T-cell (primary cell): ENCODE measurements at regions not wholly inside any gene's neighbourhood (a gene's known extent, or its start where the extent isn't known, plus 50 kb on each side); places are given as distances from the start of the nearest gene placed in this dataset.

Experiments
- ATAC-seq, 4 experiments: fragments of 200-7000 bp in 3 of 4; fragments of 150-1000 bp in 1 of 4; cut with Tn5 transposase; replicated peaks in 1 of 4; 1 replicate in 3 of 4; 2 replicates in 1 of 4; pipeline ENCODE4 v1.10.0; 2021; ENCODE audit warnings: moderate library complexity in 3 of 4, mild to moderate bottlenecking in 2 of 4, moderate number of reproducible peaks in 1 of 4
- CTCF ChIA-PET, 2 donors: fragments of 300-600 bp; sonication (Branson Sonifier 250); formaldehyde crosslinking; loops; one replicate each; lab custom pipeline; 2022; ENCODE audit warnings: antibody characterized with exemption in 2 of 2; lab: Charles Lee
- POLR2A ChIA-PET, 2 donors: fragments of 300-600 bp; sonication (Branson Sonifier 250); formaldehyde crosslinking; loops; one replicate each; lab custom pipeline; 2022; ENCODE audit warnings: antibody characterized with exemption in 2 of 2; lab: Charles Lee
- DNase-seq, 35 experiments: peaks; one replicate each; pipeline versions ENCODE4 v3.0.0 to v3.0.0-alpha.2; 2013 to 2023
- H3K27ac ChIP-seq: one replicate; pipeline ENCODE4 v1.5.1; 2013; ENCODE audit warnings: low read length
- H3K27me3 ChIP-seq, 2 experiments: replicated peaks in 1 of 2; 1 replicate in 1 of 2; 2 replicates in 1 of 2; pipeline versions ENCODE4 v1.6.1 to v1.7.0; 2013; ENCODE audit warnings: low read length in 1 of 2, mixed read lengths in 1 of 2; ENCODE audit not compliant: control insufficient read depth in 2 of 2, insufficient read depth in 2 of 2; ENCODE audit errors: extremely low read depth in 1 of 2
- H3K36me3 ChIP-seq, 2 donors: 1 replicate in 1 of 2; 2 replicates in 1 of 2; pipeline versions ENCODE4 v1.6.1 to v1.7.0; 2013; ENCODE audit warnings: low read length in 1 of 2; ENCODE audit not compliant: control insufficient read depth in 2 of 2, insufficient read depth in 1 of 2; ENCODE audit errors: extremely low read depth in 1 of 2
- H3K4me1 ChIP-seq, 2 experiments: 1 replicate in 1 of 2; 2 replicates in 1 of 2; pipeline versions ENCODE4 v1.6.1 to v1.7.0; 2013; ENCODE audit warnings: low read length in 2 of 2, mixed read lengths in 1 of 2; ENCODE audit not compliant: insufficient read depth in 2 of 2, control insufficient read depth in 1 of 2; ENCODE audit errors: extremely low read depth in 1 of 2
- H3K4me3 ChIP-seq, 2 donors: 1 replicate in 1 of 2; 2 replicates in 1 of 2; pipeline versions ENCODE4 v1.5.1 to v1.7.0; 2013; ENCODE audit warnings: mild to moderate bottlenecking in 2 of 2, low read length in 1 of 2, moderate library complexity in 1 of 2; ENCODE audit not compliant: control insufficient read depth in 1 of 2; ENCODE audit errors: extremely low read depth in 1 of 2
- H3K9me3 ChIP-seq: 2 replicates; pipeline ENCODE4 v1.7.0; 2013
- H3K27ac Mint-ChIP-seq, 2 donors: one replicate each; pipeline ENCODE4 v1.8.0; 2020 to 2021; ENCODE audit warnings: mild to moderate bottlenecking in 2 of 2, mixed read lengths in 2 of 2
- H3K27me3 Mint-ChIP-seq, 2 donors: one replicate each; pipeline ENCODE4 v1.8.0; 2021 to 2022; ENCODE audit warnings: mixed read lengths in 2 of 2
- H3K36me3 Mint-ChIP-seq: one replicate; pipeline ENCODE4 v1.8.0; 2021; ENCODE audit warnings: mixed read lengths
- H3K4me1 Mint-ChIP-seq, 3 donors: one replicate each; pipeline ENCODE4 v1.8.0; 2020 to 2022; ENCODE audit warnings: mixed read lengths in 3 of 3, mild to moderate bottlenecking in 1 of 3
- H3K4me3 Mint-ChIP-seq, 3 donors: one replicate each; pipeline ENCODE4 v1.8.0; 2020 to 2022; ENCODE audit warnings: mild to moderate bottlenecking in 3 of 3, mixed read lengths in 3 of 3, moderate library complexity in 3 of 3
- H3K9me3 Mint-ChIP-seq, 3 donors: one replicate each; pipeline ENCODE4 v1.8.0; 2020 to 2022; ENCODE audit warnings: mixed read lengths in 3 of 3
- WGBS: methylation state at CpG from one replicate; pipeline ENCODE4 v1.1.5; 2013; ENCODE audit warnings: missing lambda C conversion rate; ENCODE audit not compliant: insufficient coverage; 5-methylcytosine and 5-hydroxymethylcytosine counted together

DNA sequence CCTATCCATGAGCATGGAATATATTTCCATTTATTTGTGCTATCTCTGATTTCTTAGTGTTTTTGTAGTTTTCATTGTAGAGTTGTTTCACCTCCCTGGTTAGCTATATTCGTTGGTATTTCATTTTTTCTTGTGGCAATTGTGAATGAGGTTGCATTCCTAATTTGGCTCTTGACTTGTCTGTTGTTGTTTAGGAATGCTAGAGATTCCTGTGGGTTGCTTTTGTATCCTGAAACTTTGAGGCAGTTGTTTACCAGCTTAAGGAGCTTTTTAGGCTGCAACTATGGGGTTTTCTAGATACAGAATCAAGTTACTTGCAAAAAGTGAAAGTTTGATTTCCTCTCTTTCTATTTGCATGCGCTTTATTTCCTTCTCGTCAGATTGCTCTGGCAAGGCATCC lies 304.7 kb upstream of the GRM3 start:
- Histone ChIP-seq H3K27ac (no peak overlapping the region), H3K27me3 (no peaks in the 10 kb centered on the region), H3K36me3 (no peaks in the 10 kb centered on the region), H3K4me1 (no peaks in the 10 kb centered on the region), H3K9me3 (no peaks in the 10 kb centered on the region), H3K4me3 (no peak overlapping the region)
- Mint-ChIP-seq H3K4me1 (no peaks in the 10 kb centered on the region), H3K27ac (no peak overlapping the region), H3K27me3 (no peaks in the 10 kb centered on the region), H3K4me3 (no peak overlapping the region), H3K9me3 (peaks cover 4 to 7% (median 4%) of the 10 kb centered on the region in 3 donors), H3K36me3 (no peaks in the 10 kb centered on the region)
- ATAC-seq (no peak), DNase-seq (no peak)
- WGBS = no CpG with 5 or more reads among the region's 3 CpGs
- POLR2A ChIA-PET = no interaction called here
- CTCF ChIA-PET = no interaction called here

DNA sequence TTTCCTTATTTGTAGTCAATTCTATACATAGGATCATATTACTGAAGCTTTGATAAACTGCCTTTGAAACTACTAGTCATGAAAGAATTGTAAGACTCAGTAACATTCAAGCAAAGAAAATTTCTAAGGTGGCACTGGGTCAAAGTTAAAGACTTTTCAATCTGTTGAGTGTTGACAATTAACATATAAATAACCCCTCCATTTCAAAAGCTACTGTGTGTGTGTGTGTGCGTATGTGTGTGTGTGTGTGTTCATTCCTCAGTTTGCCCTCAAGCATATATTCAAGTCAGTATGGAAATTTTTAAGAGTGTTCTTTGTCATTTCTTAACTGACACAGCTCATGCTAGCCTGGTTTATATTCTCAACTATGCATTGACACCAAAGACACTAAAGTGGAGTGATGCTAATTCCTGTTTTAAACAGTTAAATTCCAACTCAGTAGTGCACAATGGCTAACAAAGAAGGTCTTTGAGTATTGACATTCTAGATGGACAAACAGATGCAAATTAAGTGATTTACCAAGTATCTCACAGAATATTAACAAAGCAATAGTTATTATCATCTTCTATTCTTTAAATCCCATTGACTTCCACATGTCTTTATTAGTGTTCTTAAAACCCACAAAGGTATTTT lies 314.8 kb upstream of the GRM3 start:
- Mint-ChIP-seq H3K27me3 (no peaks in the 10 kb centered on the region), H3K36me3 (no peaks in the 10 kb centered on the region), H3K4me3 (no peak overlapping the region), H3K4me1 (no peaks in the 10 kb centered on the region), H3K27ac (no peak overlapping the region), H3K9me3 (peaks cover 0 to 8% (median 2%) of the 10 kb centered on the region in 3 donors)
- ChIA-PET CTCF (no interaction called here), POLR2A (no interaction called here)
- no peak for ATAC-seq
- DNase-seq = no peak
- H3K9me3 ChIP-seq = no peaks in the 10 kb centered on the region
- no peaks in the 10 kb centered on the region for H3K4me1 ChIP-seq
- WGBS = no CpG with 5 or more reads among the region's 1 CpG
- H3K27ac ChIP-seq = no peak overlapping the region
- no peaks in the 10 kb centered on the region for H3K27me3 ChIP-seq
- H3K4me3 ChIP-seq = no peak overlapping the region
- H3K36me3 ChIP-seq = no peaks in the 10 kb centered on the region

DNA sequence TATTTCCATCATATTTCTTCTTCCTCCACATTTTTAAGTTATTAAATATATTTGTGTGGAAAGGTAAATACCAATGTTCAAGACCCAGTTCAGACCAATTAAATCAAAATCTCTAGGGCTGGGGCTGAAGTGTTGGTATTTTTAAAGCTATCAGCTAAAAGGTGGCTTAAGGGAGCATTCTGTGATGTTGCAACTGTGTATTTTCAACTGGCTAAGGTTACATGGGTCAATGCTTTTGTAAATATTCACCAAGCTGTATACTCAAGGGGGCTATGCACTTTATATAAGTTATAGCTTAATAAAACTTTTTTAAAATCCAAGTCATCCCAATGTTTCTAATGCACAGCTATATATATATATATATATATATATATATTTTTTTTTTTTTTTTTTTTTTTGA lies 316.9 kb upstream of the GRM3 start:
- H3K4me3 Mint-ChIP-seq = no peak overlapping the region
- no peaks in the 10 kb centered on the region for H3K36me3 Mint-ChIP-seq
- no peak for DNase-seq
- CTCF ChIA-PET = no interaction called here
- Histone ChIP-seq H3K4me1 (no peaks in the 10 kb centered on the region), H3K36me3 (no peaks in the 10 kb centered on the region), H3K4me3 (no peak overlapping the region), H3K27me3 (no peaks in the 10 kb centered on the region), H3K27ac (no peak overlapping the region), H3K9me3 (no peaks in the 10 kb centered on the region)
- no peaks in the 10 kb centered on the region for H3K27me3 Mint-ChIP-seq
- H3K9me3 Mint-ChIP-seq = peaks cover 0 to 11% (median 4%) of the 10 kb centered on the region in 3 donors
- ATAC-seq = no peak
- POLR2A ChIA-PET = no interaction called here
- H3K27ac Mint-ChIP-seq = no peak overlapping the region
- H3K4me1 Mint-ChIP-seq = no peaks in the 10 kb centered on the region

DNA sequence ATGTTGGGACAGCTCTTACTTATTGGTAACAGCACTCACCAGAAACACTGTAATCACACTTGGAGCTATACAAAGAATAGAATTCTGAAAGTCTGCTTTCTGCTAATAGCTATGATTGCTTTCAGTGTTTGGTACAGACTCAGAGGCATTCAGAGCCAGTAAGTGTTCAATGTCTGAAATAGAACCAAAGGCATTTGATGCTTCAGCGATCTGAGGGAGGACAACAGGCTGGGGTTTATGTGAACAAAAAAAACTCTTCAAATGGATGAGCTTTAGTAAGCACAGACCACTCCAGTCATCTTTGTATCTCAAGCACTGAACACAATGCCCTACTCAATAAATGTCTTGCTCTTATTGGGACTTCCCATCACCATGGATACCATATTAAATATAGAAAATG lies 322.8 kb upstream of the GRM3 start:
- ATAC-seq (no peak), DNase-seq (no peak)
- Mint-ChIP-seq H3K27me3 (no peaks in the 10 kb centered on the region), H3K9me3 (peaks cover 3 to 10% (median 5%) of the 10 kb centered on the region in 3 donors), H3K4me3 (no peak overlapping the region), H3K27ac (no peak overlapping the region), H3K36me3 (no peaks in the 10 kb centered on the region), H3K4me1 (no peaks in the 10 kb centered on the region)
- H3K9me3 ChIP-seq = no peaks in the 10 kb centered on the region
- WGBS = 100% methylated on average over 1 of the region's 1 CpG
- no peaks in the 10 kb centered on the region for H3K36me3 ChIP-seq
- ChIA-PET CTCF (no interaction called here), POLR2A (no interaction called here)
- no peaks in the 10 kb centered on the region for H3K4me1 ChIP-seq
- H3K27me3 ChIP-seq = no peaks in the 10 kb centered on the region
- H3K27ac ChIP-seq = no peak overlapping the region
- H3K4me3 ChIP-seq = no peak overlapping the region

DNA sequence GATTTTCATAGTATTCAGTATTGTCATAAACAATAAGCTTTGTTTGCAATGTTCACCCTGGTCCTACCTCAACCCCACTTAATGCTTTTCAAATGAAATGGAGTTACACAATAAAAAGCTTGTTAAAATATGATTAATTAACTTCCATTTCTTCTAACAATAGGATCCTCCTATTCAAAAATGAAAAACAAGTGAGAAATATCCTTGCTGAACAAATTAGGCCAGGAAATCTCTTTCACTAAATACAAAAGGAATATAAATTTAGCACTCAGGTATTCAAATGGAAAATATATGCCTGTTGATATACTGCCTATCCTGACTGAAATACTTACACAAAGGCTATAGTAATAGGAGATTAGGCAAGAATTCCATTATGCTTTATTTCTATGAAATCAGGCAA lies 323.4 kb upstream of the GRM3 start:
- no peaks in the 10 kb centered on the region for H3K36me3 Mint-ChIP-seq
- DNase-seq (no peak), ATAC-seq (no peak)
- peaks cover 3 to 11% (median 3%) of the 10 kb centered on the region in 3 donors for H3K9me3 Mint-ChIP-seq
- no peaks in the 10 kb centered on the region for H3K27me3 Mint-ChIP-seq
- H3K4me1 ChIP-seq = no peaks in the 10 kb centered on the region
- no peaks in the 10 kb centered on the region for H3K9me3 ChIP-seq
- no peaks in the 10 kb centered on the region for H3K27me3 ChIP-seq
- H3K4me3 ChIP-seq = no peak overlapping the region
- H3K36me3 ChIP-seq = no peaks in the 10 kb centered on the region
- no peak overlapping the region for H3K27ac Mint-ChIP-seq
- H3K27ac ChIP-seq = no peak overlapping the region
- ChIA-PET CTCF (no interaction called here), POLR2A (no interaction called here)
- H3K4me3 Mint-ChIP-seq = no peak overlapping the region
- no peaks in the 10 kb centered on the region for H3K4me1 Mint-ChIP-seq

DNA sequence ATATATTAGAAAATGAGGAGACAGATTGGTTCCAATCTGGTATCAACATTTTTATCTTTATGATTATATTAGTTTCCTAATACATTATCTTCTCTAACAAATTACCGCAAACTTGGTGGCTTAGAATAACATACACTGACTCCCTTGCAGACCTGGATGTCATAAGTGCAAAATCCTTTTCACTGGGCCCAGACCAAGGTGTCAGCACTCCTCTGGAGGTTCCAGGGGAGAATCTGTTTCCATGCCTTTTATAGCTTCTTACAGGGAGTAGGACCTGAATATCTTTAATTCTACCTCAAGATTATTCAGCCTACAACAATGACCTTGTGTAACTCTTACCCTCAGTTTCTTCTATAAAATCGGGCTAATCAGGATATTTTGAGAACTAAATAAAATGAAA lies 329.9 kb upstream of the GRM3 start:
- ChIA-PET POLR2A (no interaction called here), CTCF (no interaction called here)
- Histone ChIP-seq H3K9me3 (no peaks in the 10 kb centered on the region), H3K4me3 (no peak overlapping the region), H3K27me3 (no peaks in the 10 kb centered on the region), H3K4me1 (no peaks in the 10 kb centered on the region), H3K36me3 (no peaks in the 10 kb centered on the region), H3K27ac (no peak overlapping the region)
- Mint-ChIP-seq H3K27me3 (no peaks in the 10 kb centered on the region), H3K4me3 (no peak overlapping the region), H3K4me1 (no peaks in the 10 kb centered on the region), H3K9me3 (peaks cover 0 to 7% (median under 1%) of the 10 kb centered on the region in 3 donors), H3K27ac (no peak overlapping the region), H3K36me3 (no peaks in the 10 kb centered on the region)
- DNase-seq (no peak), ATAC-seq (no peak)
- no CpG with 5 or more reads among the region's 2 CpGs for WGBS

DNA sequence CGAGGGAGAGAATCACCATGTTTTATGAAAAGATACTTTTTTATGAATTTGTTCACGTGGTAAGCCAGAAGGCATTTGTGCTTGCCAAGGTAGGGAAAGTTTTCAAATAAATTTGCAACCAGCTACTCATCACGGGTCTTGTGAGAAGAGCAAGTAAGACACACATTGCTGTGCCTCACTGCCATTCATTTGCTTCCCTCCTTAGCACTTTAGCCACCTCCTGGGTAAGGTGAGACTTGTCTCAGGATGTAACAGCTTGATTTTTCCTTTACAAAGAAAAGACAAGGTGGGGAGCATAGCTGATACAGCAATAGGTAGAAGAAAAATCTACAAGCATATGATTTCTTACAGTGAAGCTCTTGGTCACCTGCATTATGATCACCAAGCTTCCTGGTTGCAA lies 342.4 kb upstream of the GRM3 start:
- no peak overlapping the region for H3K4me3 ChIP-seq
- H3K4me3 Mint-ChIP-seq = no peak overlapping the region
- H3K27me3 Mint-ChIP-seq = no peaks in the 10 kb centered on the region
- H3K9me3 ChIP-seq = no peaks in the 10 kb centered on the region
- no peaks in the 10 kb centered on the region for H3K27me3 ChIP-seq
- no peak overlapping the region for H3K27ac Mint-ChIP-seq
- H3K4me1 ChIP-seq = no peaks in the 10 kb centered on the region
- no peaks in the 10 kb centered on the region for H3K36me3 Mint-ChIP-seq
- POLR2A ChIA-PET = interaction anchor here in 1 of 2 donors (0.6 kb wide), 1 partner anchor 23 kb away, joined by 6 read pairs; no protein-coding TSS in a partner anchor
- H3K4me1 Mint-ChIP-seq = no peaks in the 10 kb centered on the region
- H3K9me3 Mint-ChIP-seq = peaks cover 4 to 7% (median 4%) of the 10 kb centered on the region in 3 donors
- WGBS = no CpG with 5 or more reads among the region's 3 CpGs
- CTCF ChIA-PET = no interaction called here
- DNase-seq (no peak), ATAC-seq (no peak)
- H3K27ac ChIP-seq = no peak overlapping the region
- no peaks in the 10 kb centered on the region for H3K36me3 ChIP-seq
